HepG2 (cell line): ENCODE measurements at regions not wholly inside any gene's neighbourhood (a gene's known extent, or its start where the extent isn't known, plus 50 kb on each side); places are given as distances from the start of the nearest gene placed in this dataset.

Source experiments
- ATAC-seq: fragments of 200-7000 bp; cut with Tn5 transposase; 3 replicates; pipeline ENCODE4 v1.9.1; 2020; ENCODE audit warnings: mild to moderate bottlenecking, moderate library complexity
- BruUV-seq: library from RNA; stranded (reverse); fragments of 400-500 nt; replicated peaks from 2 replicates; lab custom pipeline; 2021; lab: Mats Ljungman, UMichigan
- CTCF ChIA-PET: fragments of 300-600 bp; formaldehyde crosslinking; extraction: SDS; loops from one replicate; lab custom pipeline; 2021; ENCODE audit warnings: low total read pairs, inconsistent platforms, low intra/inter-chr PET ratio; lab: Yijun Ruan, JAX
- POLR2A ChIA-PET: fragments of 350-600 bp; sonication (Branson Sonifier 250); formaldehyde crosslinking; loops from one replicate; lab custom pipeline; 2020; ENCODE audit warnings: antibody characterized with exemption, inconsistent platforms; lab: Yijun Ruan, JAX
- DNase-seq: peaks from one replicate; pipeline ENCODE4 v3.0.0-alpha.2; 2015; ENCODE audit warnings: low spot score
- FAIRE-seq: peaks from 3 replicates; lab custom pipeline; 2011; peaks lifted over from hg19 to GRCh38; lab: Jason Lieb, UNC
- H2AFZ ChIP-seq: one replicate; pipeline ENCODE4 v1.6.1; 2011; ENCODE audit warnings: low read length, inconsistent platforms
- H3K27ac ChIP-seq: fragments of 300-600 bp; 3 replicates; pipeline ENCODE4 v1.8.0; 2011; ENCODE audit warnings: mixed run types, mild to moderate bottlenecking, mixed read lengths, low read length, inconsistent platforms; ENCODE audit not compliant: insufficient read depth; ENCODE audit errors: extremely low read length
- H3K27me3 ChIP-seq, 2 experiments: fragments of 200-600 bp in 1 of 2; 2 replicates in 1 of 2; 3 replicates in 1 of 2; pipeline versions ENCODE4 v1.6.0 to v1.8.0; 2011; ENCODE audit warnings: low read length in 2 of 2, mild to moderate bottlenecking in 2 of 2, moderate library complexity in 2 of 2, inconsistent platforms in 1 of 2; ENCODE audit not compliant: insufficient read depth in 2 of 2, control insufficient read depth in 1 of 2
- H3K36me3 ChIP-seq, 2 experiments: fragments of 200-600 bp in 1 of 2; replicated peaks in 1 of 2; 2 replicates in 1 of 2; 3 replicates in 1 of 2; pipeline versions ENCODE4 v1.5.1 to v1.8.0; 2011; ENCODE audit warnings: low read length in 2 of 2, inconsistent platforms in 1 of 2; ENCODE audit not compliant: insufficient read depth in 2 of 2, control insufficient read depth in 1 of 2
- H3K4me1 ChIP-seq: 2 replicates; pipeline ENCODE4 v1.5.1; 2012; ENCODE audit warnings: low read length, inconsistent platforms; ENCODE audit not compliant: insufficient read depth
- H3K4me2 ChIP-seq: 2 replicates; pipeline ENCODE4 v1.6.0; 2011; ENCODE audit warnings: low read depth, low read length, inconsistent platforms
- H3K4me3 ChIP-seq, 3 experiments: fragments of 200-600 bp in 1 of 3; sonication (generic), shearing (Covaris generic) in 1 of 3; replicated peaks in 1 of 3; 2 replicates each; pipeline ENCODE4 v1.5.1; 2011 to 2016; ENCODE audit warnings: low read length in 3 of 3, inconsistent platforms in 2 of 3, low read depth in 2 of 3, mild to moderate bottlenecking in 2 of 3, control low read depth in 1 of 3, mixed read lengths in 1 of 3; ENCODE audit not compliant: insufficient read depth in 1 of 3
- H3K79me2 ChIP-seq: one replicate; pipeline ENCODE4 v1.6.1; 2011; ENCODE audit warnings: low read length, inconsistent platforms; ENCODE audit not compliant: insufficient read depth
- H3K9ac ChIP-seq: 2 replicates; pipeline ENCODE4 v1.6.0; 2011; ENCODE audit warnings: mild to moderate bottlenecking, low read depth, low read length, inconsistent platforms; ENCODE audit not compliant: insufficient read depth
- H3K9me3 ChIP-seq: 2 replicates; pipeline ENCODE4 v1.5.1; 2012; ENCODE audit warnings: mild to moderate bottlenecking, low read length
- H4K20me1 ChIP-seq: 2 replicates; pipeline ENCODE4 v1.6.0; 2011; ENCODE audit warnings: inconsistent platforms, mild to moderate bottlenecking, low read length, moderate library complexity; ENCODE audit not compliant: insufficient read depth
- ATF7 ChIP-seq, 2 experiments: fragments of 450-650 bp in 1 of 2; sonication (generic) in 1 of 2; formaldehyde crosslinking in 1 of 2; IDR thresholded peaks; 2 replicates each; pipeline versions ENCODE4 v1.4.0 to v1.6.1; 2016 to 2020; ENCODE audit warnings: antibody characterized with exemption in 1 of 2, mild to moderate bottlenecking in 1 of 2, missing genetic modification reagents in 1 of 2
- TAF1 ChIP-seq: sonication (generic); formaldehyde crosslinking; IDR thresholded peaks from 2 replicates; pipeline ENCODE4 v1.4.0; 2020; ENCODE audit warnings: missing genetic modification reagents
- ZBTB33 ChIP-seq: sonication (generic); formaldehyde crosslinking; IDR thresholded peaks from 2 replicates; pipeline ENCODE4 v1.4.0; 2020; ENCODE audit warnings: missing genetic modification reagents
- ZBTB38 ChIP-seq: sonication (generic); formaldehyde crosslinking; IDR thresholded peaks from 2 replicates; pipeline ENCODE4 v1.5.1; 2020; ENCODE audit warnings: mild to moderate bottlenecking, missing genetic modification reagents
- ZNF766 ChIP-seq: sonication (generic); formaldehyde crosslinking; IDR thresholded peaks from 2 replicates; pipeline ENCODE4 v1.5.0; 2020; ENCODE audit warnings: missing genetic modification reagents, borderline replicate concordance
- ZNF816 ChIP-seq: sonication (generic); formaldehyde crosslinking; IDR thresholded peaks from 2 replicates; pipeline ENCODE4 v1.8.0; 2022; ENCODE audit warnings: missing genetic modification reagents, mild to moderate bottlenecking, borderline replicate concordance
- WGBS: methylation state at CpG from one replicate; pipeline ENCODE4 v1.1.6; 2017; ENCODE audit warnings: low lambda C conversion rate; 5-methylcytosine and 5-hydroxymethylcytosine counted together
- in situ Hi-C: cut with HindIII; loops from 2 replicates; pipeline ENCODE4 v1.10.0; 2017; ENCODE audit warnings: low pct_unique_long_range_greater_than_20kb; ENCODE audit not compliant: extremely low pct_ligation_motif_present
- intact Hi-C: fragments of 100-400 bp; cut with micrococcal nuclease; formaldehyde crosslinking; loops from one replicate; pipeline ENCODE4 v1.10.0; 2022; ENCODE audit not compliant: unreplicated experiment

GRCh38 chr1:245091818-245092637 is 62.8 kb upstream of the KIF26B start (continued):
- no peak for TF ChIP-seq ZNF816 (CRISPR knock-in tag)

- H3K27me3 ChIP-seq = no peaks in the 10 kb centered on the region
- FAIRE-seq = no peak
- no TSS peak for BruUV-seq
- H3K4me1 ChIP-seq = peaks cover 63% of the 10 kb centered on the region
- peak overlapping the region; percentile 36; the same call in 1 of the 2 replicates for H3K4me2 ChIP-seq
- in situ Hi-C loops = no loop called here
- no peak overlapping the region for H2AFZ ChIP-seq
- 89% methylated on average over 16 of the region's 16 CpGs for WGBS
- no peaks in the 10 kb centered on the region for H3K36me3 ChIP-seq
- POLR2A ChIA-PET = interaction anchor here (0.7 to 1.8 kb wide), 3 partner anchors 17 to 227 kb away, joined by 3 to 10 read pairs (median 5); no protein-coding TSS in a partner anchor
- H3K4me3 ChIP-seq = no peak overlapping the region
- no peaks in the 10 kb centered on the region for H3K9me3 ChIP-seq
- intact Hi-C loops = no loop called here
- CTCF ChIA-PET = no interaction called here
- ATAC-seq = no peak
- TF ChIP-seq TAF1 (CRISPR knock-in tag) (peak; percentile 16; the same call in 1 of the 2 replicates), ZBTB33 (CRISPR knock-in tag) (0 out of 2 replicates have a peak, but pooled peaks have one; percentile 11), ZBTB38 (CRISPR knock-in tag) (peak; percentile 55; the same call in 1 of the 2 replicates), ATF7 (IDR thresholded peaks at IDR 0.05) (peak; percentile 78), ATF7 (CRISPR knock-in tag; IDR thresholded peaks at IDR 0.05) (no peak), ZNF766 (CRISPR knock-in tag) (no peak)
- peak overlapping the region; percentile 69 for H3K27ac ChIP-seq
- no peak overlapping the region for H3K9ac ChIP-seq
- DNase-seq = no peak
- no peaks in the 10 kb centered on the region for H4K20me1 ChIP-seq
- H3K79me2 ChIP-seq = no peaks in the 10 kb centered on the region
These were observed 63.6 kb upstream of the KIF26B start for GRCh38 chr1:245091171-245091621.
